HG02571 (cell line): ENCODE measurements at regions not wholly inside any gene's neighbourhood (a gene's known extent, or its start where the extent isn't known, plus 50 kb on each side); places are given as distances from the start of the nearest gene placed in this dataset.

Experiments
- ATAC-seq: cut with Tn5 transposase; IDR thresholded peaks from one replicate; pipeline ENCODE4 v1.9.1; 2021; ENCODE audit warnings: mild to moderate bottlenecking, moderate library complexity; ENCODE audit not compliant: unreplicated experiment

DNA sequence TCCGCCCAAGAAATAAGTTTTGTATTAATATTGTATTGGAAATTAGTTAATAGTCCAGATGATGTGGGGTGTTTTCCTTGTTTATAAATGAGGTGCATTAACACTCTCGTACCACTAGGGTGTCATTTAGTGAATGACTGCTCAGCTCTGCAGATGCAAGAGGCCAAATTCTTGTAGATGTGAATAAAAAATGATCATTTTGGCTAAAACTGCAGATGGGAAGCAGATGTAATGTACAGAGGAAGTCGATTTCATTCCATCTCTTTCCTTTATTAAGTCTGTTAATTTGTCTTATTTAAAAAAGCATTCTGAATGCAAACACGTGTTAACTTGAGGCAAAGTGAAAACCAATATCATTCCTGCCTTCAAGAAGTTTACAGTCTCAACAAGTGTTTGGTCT, 108.1 kb downstream of the DHX15 start:
- no peak for ATAC-seq

DNA sequence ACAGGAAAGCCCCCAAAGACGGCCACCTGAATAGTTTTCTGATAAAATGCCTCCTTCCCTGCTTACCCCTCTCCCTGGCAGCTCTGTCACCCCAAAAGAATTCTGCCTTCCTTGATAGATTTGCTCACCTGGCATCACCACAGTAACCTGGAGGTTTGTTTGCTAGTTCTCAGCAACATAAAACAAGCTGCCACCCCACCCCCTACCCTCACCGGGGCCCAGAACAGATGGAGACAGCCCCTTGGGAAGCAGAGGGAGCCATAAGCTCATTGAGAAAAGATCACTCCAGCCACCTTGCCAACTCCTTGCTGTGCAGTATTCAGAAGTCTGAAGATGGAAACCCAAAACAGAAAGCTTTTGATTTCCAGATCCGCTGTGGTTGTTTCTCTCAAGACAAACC, 108.6 kb downstream of the DHX15 start:
- no peak for ATAC-seq

DNA sequence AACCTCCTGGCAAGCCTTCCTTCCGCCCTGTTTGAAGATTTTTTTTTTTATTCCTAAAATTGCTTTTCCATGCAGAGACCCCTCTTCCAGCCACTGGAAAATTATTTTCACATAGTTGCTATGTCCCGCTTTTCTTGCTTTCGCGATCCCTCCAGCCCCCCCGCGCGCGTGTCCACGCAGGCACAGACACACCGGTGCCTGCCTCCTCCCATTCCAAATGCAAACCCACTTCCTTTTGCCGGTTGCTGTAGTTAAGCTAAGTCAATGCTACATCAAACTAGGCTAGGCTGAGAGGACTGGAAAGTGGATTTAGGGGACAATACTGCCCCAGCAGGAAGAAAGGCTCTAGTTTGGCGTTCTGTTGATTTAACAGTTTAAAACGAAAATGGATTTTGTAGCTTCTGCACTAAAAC, 111.0 kb downstream of the DHX15 start:
- ATAC-seq = no peak

DNA sequence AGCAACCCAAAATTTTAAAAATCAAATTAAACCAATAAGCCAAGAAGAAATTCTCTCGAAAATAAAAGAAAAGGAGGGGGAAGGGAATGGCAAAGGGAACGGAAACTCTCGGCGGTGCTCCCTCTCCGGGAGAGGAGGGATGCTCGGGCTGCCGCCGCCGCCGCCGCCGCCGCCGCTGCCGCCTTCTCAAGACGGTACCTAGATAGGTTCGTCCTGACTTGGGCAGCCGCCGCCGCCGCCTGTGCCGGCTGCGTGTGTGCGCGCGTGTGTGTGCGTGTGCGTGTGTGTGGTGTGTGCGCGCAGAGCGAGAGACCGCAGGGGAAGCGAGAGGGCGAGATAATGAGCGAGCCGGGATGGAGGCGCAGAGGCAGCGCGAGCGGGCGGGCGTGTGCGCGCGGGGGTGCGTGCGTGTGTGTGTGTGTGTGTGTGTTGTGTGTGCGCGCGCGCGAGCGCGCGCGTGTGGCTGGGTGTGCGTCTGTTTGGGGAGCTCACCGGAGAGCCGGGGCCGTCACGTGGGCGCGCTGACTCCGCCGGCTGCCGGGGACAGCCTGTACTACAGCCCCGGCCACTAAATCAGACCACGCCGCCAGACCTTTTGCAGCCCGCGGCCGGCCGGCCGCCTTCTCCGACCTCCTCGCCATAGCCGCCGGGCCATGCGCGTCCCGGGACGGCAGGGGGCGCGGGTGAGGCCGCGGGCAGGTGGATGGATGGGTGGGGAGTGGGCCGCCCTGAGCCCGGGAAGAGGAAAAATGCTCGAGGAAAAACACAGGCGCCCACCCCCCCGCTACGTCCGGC, 111.6 kb downstream of the DHX15 start:
- peak; percentile 48 for ATAC-seq

DNA sequence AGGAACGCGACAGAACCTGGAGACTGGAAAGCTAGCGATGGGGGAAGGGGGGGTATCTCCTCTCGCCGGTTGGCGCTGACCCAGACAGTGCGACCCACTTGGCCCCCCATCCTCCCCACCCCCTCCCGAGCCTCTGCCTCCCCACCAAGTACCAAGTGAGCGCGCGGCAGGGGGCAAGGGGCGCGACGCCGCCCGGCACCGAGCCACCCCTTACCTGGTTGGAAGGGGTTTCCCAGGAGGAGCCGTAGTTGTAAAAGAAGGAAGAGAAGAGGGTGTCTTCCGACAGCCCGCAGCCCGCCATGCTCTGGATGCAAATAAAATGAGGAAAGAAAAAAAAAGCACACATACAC, 112.2 kb downstream of the DHX15 start:
- ATAC-seq = no peak

DNA sequence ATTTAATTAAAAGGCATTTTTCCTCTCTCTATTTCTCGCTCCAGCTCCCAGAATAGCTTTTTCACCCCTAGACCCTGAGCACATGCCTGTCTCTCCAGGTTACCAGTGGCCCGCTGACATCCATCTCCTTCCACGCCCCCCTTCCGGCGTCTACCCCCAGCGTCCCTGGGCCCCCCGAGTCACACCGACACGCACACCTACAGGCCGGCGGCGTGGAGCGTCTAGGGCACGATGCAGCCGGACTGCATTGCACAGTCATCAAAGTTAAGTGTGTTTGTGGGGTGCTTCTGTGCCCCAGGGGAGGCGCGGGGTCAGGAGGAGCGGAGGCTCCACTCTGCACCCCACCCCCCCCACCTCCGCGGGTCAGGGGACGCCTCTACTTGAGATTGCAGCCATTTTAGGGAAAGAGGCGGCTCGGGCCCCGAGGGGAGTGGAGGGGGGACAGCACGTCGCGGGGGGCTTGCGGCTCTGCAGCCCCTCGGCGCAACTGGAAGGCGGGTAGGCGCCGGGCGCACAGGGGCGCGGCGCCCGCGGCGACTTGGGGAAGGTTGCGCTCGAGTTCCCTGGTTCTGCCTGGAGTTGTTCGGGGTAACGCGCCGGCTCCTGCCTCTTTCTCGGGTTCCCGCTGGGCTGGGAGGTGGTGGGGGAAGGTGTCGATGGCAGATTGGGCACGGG, 112.7 kb downstream of the DHX15 start:
- no peak for ATAC-seq

DNA sequence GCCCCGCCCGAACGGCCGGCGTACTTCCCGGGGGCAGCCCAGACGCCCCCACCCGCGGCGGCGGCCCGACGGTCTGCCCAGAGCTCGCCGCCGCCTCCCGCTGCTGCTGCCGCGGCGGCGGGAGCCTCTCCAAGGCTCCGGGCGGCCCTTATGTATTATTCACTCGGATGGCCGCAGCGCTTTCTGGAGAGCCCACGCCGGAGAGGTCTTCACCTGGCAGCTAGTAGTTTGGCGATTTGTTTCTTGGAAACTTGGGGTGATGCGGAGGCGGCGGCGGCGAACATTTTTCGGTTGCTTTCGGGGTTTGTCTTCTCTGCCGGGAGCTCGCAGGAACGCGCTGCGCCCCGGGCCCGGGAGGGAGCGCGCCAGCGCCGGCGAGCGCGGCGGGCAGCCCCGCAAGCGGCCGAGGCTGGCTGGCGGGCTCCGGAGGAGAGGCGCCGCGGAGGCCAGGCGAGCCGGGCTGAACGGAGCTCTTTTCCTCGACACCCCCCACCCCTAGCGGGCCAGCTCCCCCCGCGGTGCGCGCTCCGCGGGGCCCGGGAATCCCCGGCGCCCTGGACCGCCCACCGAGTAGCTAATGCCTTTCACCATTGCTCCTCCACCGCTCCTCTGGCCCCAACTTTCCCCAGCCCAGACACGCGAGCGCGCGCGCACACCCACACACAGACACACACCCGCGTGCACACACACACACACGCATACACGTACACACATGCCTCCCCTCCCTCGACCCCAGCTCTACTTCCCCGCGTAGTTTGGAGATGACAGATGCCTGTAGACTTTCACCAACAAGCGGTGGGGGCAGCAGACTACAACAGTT, 113.5 kb downstream of the DHX15 start:
- ATAC-seq = no peak

DNA sequence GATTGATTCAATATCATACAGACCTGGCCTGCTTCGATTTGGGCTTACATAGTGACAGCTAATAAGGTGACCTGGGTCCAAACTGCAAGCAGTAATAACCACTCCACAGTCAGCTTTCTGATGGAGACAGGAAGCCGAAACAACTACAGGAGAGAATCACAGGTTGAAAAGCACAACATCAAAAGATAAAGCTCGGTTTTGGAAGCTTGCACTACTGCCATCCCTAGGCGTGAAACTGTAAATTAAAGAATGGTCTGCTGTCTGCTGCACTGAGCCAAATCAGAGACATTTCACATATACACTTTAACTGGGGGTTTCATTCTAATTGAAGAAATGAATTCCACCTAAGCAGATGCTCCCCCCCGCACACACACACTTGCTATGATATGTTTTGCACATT, 116.3 kb downstream of the DHX15 start:
- ATAC-seq = no peak

DNA sequence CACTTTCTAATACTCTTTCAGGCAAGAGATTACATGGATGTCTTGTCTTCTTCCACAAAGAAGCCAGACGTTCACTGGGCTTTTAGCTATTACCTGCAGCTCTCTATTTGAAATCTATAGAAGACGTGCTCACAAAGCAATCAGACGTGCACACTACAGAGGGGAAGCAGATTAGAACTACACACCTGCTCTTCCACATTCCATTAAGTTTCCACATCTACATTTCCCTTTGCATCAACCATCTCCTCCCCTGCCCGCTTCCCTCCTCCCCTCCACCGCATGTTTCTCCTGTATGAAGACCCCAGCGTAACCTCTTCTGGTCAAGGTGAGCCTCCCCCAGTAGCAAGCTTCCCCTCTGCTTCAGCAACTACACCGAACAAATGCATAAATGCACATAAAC, 119.8 kb downstream of the DHX15 start:
- ATAC-seq = no peak

DNA sequence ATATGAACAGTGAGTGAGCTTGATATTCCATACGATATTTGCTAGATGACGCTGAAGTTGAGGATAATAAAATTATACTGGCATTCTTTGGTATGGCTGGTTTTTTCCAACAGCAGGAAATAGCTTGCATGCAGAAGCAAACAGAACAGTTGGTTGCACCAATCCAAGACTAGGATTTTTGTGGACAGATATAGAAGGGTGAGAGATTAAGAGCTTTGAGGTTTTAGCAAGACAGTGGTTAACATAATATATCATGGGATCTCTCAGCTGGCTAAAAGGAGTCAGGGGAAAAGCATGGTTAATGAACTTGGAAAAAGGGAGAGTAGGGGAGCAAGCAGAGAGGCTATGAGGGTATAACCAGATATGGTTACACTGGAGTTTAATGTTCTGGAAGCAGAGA, 127.9 kb downstream of the DHX15 start:
- no peak for ATAC-seq

DNA sequence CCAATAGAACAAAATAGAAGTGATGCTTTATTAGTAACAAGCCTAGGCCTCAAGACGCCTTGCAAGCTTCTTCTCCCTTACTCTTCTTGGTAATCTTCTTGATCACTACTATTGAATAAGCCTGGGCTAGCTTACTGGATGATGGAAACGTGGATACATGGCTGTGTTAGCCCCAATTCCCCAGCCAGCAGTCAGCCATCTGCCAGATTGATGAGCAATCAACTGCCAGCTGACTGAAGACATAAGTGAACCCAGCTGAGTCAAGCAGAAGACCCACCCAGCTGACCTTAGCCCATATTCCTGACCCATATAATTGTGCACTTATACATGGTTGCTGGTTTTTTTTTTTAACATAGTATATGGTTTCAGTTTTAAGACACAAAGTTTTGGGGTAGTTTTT, 130.4 kb downstream of the DHX15 start:
- no peak for ATAC-seq

DNA sequence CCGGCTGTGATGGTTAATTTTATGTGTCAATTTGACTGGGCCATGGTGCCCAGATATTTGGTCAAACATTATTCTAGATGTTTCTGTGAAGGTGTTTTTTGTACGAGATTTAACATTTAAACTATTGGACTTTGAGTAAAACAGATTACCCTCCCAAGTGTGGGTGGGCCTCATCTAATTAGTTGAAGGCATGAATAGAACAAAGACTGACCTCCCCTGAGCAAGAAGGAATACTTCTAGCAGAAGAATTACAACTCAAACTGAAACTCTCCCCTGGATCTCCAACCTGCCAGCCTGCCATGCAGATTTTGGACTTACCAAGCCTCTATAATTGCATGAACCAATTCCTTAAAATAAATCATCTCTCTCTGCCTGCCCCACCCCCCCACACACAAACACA, 132.5 kb downstream of the DHX15 start:
- ATAC-seq = no peak

DNA sequence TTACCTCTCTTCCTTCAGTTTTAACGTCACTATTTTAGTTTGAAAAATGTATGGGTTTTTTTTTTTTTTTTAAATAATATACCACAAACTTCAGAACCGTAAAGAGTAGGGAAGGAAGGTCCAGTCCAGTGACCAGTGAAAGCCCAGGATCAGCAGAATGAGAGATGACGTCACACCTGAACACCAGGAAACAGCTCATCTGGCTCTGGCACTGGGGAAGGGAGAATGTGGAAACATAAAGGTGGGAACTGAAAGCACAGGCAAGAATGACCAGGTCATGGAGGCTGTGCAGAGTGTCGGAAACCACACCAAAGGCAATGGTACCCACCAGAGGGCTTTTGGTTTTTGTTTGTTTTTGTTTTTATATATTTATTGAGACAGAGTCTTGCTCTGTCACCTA, 141.2 kb downstream of the DHX15 start:
- no peak for ATAC-seq

DNA sequence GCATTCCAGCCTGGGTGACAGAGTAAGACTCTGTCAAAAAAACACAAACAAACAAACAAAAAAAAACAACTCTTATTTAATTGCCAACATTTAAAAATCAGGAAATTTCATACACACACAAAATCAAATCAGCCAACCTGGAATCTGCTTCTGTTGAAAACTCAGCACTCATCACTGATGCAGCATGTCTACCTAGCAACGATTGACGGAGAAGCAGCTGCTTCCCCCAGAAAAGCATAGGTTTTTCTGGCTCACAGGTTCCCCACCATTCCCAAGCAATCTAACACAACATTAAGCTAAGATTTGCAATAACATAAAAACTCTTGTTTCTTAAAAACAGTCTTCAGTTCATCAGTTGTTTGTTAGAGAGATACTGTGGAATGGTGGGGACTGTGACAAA, 143.6 kb downstream of the DHX15 start:
- no peak for ATAC-seq

DNA sequence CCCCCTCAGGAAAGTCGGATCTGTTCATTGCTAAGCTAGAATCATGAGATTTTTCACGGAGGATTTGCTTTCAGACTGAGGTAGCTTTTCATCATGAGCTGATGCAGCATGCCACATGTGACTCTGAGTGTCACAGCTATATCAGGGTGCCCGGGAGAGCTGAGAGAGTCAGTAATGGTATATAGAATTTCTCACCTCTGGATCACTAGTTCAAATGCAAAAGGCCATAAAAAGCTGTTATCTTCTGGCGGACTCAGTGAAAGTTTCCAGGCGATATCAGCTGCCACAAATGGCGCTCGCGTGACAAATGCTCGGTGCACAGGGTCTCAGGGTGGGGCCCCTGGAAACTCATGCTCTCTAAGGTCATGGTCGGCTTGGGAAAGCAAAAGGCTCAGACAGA, 150.1 kb downstream of the DHX15 start:
- ATAC-seq = no peak

DNA sequence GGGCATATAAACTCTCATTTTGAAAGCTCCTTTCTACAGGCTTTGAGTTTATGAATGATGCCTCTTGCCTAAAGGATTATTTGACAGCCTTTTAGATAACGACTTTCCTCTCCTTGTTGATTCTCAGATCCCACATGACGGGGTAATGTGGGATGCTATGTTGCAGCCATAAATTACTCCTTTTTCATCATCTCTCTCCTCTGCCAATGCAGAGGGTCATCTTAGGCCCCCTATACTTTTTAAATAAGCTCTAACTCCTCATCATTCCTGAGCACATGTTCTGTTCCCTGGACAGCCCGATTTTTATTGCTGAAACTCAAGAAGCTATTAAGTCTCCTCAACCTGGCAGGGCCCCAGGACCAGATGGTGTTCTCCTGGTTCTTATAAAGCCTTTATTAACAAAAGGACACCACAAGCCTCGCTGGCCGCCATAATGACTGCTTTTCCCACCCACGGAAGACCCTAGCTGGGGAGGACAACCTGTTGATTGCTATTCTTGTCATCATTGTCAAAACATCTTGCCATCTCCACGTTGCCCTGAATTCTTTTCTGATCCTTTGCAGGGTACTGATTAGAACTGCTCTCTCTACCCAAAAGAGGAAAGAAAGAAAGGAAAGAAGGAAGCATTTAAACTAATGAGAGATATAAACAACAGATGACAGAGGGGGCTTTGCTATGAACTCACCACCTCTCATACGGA, 150.7 kb downstream of the DHX15 start:
- no peak for ATAC-seq

DNA sequence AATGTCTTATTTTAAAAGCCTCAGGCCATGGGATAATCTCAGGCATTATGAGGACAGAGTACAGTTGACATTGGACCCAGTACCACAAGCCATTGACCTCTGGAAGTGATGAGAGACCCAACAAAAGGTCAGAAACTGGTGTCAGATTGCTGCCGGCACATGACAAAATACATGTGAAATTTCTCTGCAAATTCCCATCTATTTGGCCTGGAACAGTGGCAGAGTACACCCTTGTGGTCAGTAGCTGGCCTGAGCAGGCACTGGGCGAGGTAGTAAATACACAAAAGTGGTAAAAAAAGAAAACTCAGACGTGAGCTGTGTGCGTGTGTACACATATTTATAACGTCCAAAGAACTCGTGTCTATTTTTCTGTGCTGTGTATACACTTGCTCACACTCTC, 155.5 kb downstream of the DHX15 start:
- no peak for ATAC-seq

DNA sequence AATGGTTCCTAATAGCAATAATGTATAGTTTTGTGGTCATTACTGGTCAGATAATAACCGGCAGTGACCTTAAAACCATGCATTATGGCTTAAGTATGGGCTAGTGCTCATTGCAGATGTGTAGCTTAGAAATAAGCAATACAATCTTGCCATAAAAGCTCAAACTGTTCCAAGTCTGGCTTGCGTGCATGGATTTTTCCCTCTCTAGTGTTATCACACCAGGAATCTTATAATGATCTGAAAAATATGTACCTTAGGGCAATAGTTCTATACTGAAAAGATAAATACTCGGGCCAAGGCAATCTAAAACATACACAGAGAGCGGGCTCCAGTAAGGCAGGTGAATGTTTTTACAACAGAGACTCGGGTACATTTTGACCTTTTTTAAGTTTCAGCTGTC, 157.8 kb downstream of the DHX15 start:
- ATAC-seq = no peak

DNA sequence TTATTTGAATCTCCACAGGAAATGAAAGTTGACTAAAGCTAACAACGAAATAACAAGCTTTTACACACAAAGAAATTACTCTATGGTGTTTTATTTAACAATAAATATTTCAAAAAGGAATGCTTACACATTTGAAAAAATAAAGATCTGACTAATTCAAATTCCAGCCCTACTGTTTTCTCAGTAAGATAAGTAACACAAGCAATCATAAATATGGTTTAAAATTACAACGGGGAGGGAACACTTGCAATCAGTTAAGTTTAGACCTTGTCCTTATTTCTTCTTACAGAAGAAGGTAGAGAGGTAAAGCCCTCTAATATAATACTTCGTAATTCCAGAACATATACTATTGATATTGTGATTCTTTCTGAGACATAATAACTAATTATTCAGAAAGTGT, 158.5 kb downstream of the DHX15 start:
- no peak for ATAC-seq

DNA sequence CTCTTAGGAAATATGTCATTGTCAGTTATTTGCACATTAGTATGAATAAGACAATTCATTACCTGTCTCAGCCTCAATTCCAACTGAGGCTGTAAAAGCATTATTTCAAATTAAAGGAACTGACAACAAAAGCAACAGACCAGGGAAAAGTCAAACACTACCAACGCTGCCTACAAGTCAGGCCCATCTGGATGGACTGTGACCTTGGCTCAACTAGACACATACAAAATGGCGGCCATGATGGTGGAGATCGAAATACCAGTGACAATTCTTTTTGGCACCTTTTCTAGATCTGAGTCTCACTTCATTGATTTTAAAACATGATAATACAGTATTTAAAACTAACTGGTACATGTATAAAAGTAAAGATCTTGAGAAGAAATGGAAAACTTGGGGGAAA, 160.7 kb downstream of the DHX15 start:
- no peak for ATAC-seq

DNA sequence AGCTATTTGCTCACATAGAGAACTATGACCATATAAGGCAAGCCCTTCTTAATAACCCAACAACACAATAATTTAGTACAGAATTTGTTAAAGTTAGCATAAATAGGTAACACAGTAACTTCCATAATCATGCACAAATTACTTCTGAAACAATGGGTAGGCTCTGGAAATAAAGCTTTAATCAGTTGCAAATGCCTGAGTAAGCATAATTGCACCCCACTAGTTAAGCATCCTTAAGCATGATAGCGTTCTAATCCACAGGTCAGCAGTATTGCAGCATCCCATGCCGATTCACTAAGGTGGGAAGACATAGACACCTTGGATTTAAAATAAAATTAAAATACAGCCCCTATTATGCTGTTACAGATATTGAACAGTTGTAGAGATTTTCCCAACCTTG, 161.7 kb downstream of the DHX15 start:
- ATAC-seq = no peak
